OCI-LY1 (cell line): ENCODE measurements at regions not wholly inside any gene's neighbourhood (a gene's known extent, or its start where the extent isn't known, plus 50 kb on each side); places are given as distances from the start of the nearest gene placed in this dataset.

Experiments used
- EZH2 ChIP-seq: fragments of 200-600 bp; sonication (generic), shearing (Covaris generic); IDR thresholded peaks from 2 replicates; pipeline ENCODE4 v1.8.0; 2017; ENCODE audit warnings: borderline replicate concordance, mixed run types, mild to moderate bottlenecking, antibody characterized with exemption, low read length, moderate library complexity, mixed read lengths
- TF ChIP-seq, protein P1 (sequence below): fragments of 200-600 bp; sonication (generic), shearing (Covaris generic); IDR thresholded peaks from 2 replicates; pipeline ENCODE4 v1.5.1; 2017; ENCODE audit warnings: mild to moderate bottlenecking, antibody characterized with exemption, low read length, moderate library complexity, mixed read lengths

DNA sequence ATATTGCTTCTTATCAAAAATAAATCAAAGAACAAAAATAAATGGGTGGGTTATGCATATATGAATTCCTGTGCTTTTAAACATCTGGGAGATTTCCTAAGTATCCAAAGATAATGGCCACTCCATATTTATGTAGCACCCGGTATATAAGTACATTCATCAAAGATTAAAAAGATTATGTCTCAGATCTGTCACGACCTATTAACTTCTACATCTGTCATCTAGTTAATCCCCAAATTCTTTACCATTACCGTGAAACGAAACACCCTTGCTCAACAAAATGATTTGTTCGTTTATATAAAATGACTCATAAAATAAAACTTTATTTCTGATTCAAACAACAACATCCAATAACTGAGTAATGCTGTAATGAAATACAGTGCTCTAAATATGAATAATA is 64.8 kb upstream of the FOXQ1 start:
- TF ChIP-seq, protein P1, sequence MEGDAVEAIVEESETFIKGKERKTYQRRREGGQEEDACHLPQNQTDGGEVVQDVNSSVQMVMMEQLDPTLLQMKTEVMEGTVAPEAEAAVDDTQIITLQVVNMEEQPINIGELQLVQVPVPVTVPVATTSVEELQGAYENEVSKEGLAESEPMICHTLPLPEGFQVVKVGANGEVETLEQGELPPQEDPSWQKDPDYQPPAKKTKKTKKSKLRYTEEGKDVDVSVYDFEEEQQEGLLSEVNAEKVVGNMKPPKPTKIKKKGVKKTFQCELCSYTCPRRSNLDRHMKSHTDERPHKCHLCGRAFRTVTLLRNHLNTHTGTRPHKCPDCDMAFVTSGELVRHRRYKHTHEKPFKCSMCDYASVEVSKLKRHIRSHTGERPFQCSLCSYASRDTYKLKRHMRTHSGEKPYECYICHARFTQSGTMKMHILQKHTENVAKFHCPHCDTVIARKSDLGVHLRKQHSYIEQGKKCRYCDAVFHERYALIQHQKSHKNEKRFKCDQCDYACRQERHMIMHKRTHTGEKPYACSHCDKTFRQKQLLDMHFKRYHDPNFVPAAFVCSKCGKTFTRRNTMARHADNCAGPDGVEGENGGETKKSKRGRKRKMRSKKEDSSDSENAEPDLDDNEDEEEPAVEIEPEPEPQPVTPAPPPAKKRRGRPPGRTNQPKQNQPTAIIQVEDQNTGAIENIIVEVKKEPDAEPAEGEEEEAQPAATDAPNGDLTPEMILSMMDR = no peak
- no peak for TF ChIP-seq EZH2
